ENCODE measurements at regions not wholly inside any gene's neighbourhood (a gene's known extent, or its start where the extent isn't known, plus 50 kb on each side); places are given as distances from the start of the nearest gene placed in this dataset.

DNA sequence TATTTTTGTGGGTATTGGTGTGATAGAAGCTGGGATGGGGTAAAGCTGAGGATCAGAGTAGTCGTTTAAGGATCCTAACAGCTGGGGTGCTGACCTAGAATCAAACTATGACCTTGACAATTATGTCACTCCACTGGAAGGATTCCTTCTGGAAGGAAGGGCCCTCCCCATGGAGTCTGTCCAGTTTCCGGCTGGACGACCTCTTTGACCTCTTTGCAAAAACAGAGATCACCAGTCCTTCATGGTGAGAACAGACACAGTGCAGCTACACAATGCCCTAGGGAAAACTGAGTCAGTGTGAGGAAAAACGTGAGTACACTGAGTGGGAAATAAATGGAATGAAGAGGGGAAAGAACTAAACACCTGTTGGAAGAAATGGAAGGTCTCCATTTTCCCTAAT, 445.6 kb downstream of the MAT2B start:
- TF ChIP-seq, protein P1, sequence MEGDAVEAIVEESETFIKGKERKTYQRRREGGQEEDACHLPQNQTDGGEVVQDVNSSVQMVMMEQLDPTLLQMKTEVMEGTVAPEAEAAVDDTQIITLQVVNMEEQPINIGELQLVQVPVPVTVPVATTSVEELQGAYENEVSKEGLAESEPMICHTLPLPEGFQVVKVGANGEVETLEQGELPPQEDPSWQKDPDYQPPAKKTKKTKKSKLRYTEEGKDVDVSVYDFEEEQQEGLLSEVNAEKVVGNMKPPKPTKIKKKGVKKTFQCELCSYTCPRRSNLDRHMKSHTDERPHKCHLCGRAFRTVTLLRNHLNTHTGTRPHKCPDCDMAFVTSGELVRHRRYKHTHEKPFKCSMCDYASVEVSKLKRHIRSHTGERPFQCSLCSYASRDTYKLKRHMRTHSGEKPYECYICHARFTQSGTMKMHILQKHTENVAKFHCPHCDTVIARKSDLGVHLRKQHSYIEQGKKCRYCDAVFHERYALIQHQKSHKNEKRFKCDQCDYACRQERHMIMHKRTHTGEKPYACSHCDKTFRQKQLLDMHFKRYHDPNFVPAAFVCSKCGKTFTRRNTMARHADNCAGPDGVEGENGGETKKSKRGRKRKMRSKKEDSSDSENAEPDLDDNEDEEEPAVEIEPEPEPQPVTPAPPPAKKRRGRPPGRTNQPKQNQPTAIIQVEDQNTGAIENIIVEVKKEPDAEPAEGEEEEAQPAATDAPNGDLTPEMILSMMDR (IDR thresholded peaks at IDR 0.05; ENCODE audit: low read length), result no peak
- TF ChIP-seq EZH2 (IDR thresholded peaks at IDR 0.05; ENCODE audit: borderline replicate concordance, low read length), result no peak
